ENCODE measurements at regions not wholly inside any gene's neighbourhood (a gene's known extent, or its start where the extent isn't known, plus 50 kb on each side); places are given as distances from the start of the nearest gene placed in this dataset.
"Not testable (repeated sequence)": the region's sequence is repeated elsewhere in the genome, so short reads cannot be mapped to it uniquely, and the experiment has no call there.

DNA sequence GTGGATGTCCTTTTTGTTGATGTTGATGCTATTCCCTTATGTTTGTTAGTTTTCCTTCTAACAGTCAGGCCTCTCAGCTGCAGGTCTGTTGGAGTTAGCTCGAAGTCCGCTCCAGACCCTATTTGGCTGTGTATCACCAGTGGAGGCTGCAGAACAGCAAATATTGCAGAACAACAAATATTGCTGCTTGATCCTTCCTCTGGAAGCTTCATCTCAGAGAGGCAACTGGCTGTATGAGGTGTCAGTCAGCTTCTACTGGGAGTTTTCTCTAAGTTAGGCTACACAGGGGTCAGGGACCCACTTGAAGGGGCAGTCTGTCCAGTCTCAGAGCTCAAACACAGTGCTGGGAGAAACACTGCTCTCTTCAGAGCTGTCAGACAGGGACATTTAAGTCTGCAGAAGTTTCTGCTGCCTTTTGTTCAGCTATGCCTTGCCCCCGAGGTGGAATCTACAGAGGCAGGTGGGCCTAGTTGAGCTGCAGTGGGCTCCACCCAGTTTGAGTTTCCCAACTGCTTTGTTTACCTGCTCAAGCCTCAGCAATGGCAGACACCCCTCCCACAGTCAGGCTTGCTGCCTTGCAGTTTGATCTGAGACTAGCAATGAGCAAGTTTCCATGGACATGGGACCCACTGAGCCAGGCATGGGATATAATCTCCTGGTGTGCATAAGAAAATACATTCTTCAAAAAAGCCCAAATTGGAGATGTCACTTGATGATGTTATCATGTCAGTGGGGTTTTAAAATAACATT lies 99.5 kb downstream of the KDM5D start:
- no peak for DNase-seq

DNA sequence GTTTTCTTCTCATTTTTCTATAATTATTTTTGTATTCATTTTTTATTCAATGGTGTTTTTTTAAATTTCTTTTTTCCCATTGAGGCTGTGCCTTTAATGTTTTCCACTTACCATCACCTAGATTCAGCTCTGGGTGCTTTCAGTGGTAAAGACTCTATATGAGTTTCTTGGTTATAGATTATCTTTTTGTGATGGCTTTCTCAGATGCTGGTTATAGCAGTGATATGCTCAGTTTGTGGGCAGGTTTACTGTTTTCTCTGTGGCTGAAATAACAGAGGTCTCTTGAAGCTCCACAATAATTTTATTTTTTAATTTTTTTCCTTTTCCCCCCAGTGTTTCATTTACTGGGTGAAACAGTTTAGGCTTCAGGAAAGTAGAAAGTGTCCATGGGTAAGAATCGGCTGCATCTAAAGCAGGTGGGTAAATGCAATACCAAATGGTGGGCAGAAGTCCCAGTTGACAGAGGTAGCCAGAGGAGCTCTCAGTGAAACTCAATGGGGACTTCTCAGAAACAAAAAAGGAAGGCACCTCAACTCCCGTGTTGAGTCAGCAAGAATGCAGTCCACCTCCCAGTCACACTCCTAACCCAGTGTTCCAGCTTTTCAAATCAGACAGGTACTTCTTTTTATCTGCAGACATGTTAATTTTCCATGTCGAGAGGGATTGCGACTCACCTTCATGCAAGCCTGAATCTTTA lies 106.7 kb downstream of the KDM5D start:
- DNase-seq, result no peak

DNA sequence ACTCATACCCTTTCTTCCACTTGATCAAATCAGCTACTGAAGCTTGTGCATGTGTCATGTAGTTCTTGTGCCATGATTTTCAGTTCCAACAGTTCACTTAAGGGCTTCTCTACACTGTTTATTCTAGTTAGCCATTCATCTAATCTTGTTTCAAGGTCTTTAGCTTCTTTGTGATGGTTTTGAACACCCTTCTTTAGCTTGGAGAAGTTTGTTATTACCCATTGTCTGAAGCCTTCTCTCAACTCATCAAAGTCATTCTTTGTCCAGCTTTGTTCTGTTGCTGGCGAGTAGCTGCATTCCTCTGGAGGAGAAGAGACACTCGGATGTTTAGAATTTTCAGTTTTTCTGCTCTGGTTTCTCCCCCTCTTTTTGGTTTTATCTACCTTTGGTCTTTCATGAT lies 115.6 kb downstream of the KDM5D start:
- DNase-seq, result no peak

DNA sequence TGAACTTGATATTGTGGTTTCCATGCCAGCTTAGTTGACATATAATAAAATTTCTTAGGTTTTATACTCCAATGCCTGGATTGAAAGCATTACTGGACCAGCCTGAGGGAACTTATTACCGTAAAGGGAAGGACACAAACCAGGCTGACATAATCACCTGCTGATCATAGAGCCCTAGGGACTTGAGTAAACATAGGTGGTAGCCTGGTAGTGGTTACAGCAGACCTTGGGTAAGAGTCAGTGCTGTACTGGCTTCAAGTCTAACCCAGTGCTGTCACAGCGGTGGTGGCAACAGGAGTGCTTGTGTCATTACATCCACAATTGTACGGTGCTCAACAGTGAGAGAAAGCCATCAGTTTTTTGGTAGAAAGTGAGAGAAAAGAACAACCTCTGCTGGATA lies 122.1 kb downstream of the KDM5D start:
- no peak for DNase-seq

DNA sequence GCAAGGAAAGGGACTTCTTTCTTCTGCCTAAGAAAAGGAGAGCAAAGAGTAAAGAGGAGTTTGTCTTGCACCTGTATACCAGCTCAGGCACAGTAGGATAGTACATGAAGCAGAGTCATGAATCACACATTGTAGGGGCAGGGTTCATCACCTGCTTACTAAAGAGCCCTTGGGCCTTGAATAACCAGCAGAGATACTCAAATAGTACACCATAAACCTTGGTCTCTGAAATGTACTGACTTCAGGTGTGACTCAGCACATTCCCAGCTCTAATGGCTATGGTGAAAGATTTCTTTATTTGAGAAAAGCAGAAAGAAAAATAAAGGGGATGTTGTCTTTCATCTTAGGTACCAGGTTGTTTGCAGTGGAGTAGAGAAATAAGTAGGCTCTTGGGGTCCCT lies 122.8 kb downstream of the KDM5D start:
- DNase-seq, result no peak

DNA sequence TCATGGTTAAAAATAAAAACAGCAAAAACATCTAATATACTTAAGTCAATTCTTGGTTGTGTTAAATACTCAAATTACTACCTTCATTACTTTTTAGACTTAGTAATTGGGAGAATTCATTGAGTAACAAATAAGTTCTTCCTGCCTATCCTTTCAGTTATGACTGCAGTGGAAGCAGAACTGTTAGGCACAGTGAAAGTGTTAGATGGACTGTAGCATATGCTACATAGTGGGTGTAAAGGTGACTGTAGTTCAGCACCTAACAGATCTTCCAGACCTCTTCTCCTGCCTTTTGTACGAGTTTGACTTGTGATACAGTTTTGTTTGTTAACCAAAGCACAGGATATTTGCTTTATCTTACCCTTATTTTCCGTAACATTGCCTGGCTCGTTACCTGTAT lies 143.4 kb downstream of the KDM5D start:
- DNase-seq, result no peak

DNA sequence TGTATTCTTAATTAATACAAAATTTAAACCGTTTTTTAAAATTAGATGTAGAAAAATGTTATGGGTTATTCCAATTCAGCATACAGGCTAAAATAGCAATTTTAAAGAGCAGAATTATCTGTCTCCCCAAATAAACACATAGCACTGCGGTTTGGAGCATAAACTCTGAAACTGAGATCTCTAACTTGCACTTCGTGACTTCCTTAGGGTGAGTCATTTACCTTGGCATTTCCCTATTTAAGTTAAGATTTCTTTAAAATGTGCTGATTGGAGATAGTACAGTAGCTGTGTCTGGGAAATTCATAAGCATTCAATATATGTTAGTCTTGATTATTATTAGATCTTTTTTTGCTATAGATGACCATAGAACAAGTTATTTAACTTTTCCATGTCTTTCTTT lies 143.8 kb downstream of the KDM5D start:
- peak; percentile 57 for DNase-seq

DNA sequence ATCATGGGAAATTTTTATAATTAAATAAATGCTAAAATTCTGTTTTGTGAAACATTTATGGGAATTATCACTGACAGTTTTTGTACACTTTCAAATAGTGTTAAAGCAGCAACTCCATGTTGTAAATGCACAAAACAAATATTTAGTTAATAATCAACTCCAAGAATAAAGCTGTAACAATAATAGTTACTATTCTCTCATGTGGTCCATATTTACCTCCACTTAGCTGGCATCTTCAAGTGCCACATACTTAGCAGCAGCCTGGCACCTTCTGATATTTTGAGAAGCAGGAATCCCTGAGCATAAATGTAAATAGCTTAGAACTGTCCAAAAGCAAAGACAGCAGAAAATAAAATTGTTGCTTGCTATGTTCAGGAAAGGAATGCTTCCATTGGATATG lies 154.3 kb downstream of the KDM5D start:
- no peak for DNase-seq

DNA sequence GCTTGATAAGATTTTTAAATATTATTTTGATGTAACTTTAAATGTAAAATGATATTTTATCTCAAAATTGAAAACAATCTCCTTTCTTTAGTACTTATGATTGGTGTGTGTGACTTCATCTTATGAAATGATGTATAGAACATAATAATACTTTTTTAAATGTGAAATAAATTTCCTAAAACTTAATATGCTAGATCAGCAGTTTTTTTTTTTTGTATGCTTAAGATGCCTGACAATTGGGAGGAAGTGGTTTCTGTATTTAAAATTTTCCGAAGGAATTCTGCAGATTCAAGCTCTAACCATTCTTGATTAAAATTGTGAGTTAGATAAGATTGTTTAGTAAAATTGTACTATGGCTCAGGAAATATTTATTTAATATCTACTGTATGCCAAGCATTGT lies 154.9 kb downstream of the KDM5D start:
- no peak for DNase-seq

DNA sequence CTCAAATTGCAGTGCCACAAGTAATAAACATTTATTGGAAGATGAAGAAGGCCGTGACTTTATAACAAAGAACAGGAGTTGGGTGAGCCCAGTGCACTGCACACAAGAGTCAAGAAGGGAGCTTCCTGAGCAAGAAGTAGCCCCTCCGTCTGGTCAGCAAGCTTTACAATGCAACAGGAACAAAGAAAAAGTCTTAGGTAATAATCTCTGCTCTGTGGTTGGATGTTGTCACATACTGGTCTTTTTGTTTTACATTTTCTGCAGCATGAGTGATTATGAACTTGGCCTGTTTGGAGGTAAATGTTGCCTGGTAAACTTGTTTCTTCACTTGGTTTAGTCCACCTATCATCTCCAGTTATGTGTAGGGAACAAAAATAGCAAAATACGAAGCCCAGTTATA lies 157.2 kb downstream of the KDM5D start:
- no peak for DNase-seq

DNA sequence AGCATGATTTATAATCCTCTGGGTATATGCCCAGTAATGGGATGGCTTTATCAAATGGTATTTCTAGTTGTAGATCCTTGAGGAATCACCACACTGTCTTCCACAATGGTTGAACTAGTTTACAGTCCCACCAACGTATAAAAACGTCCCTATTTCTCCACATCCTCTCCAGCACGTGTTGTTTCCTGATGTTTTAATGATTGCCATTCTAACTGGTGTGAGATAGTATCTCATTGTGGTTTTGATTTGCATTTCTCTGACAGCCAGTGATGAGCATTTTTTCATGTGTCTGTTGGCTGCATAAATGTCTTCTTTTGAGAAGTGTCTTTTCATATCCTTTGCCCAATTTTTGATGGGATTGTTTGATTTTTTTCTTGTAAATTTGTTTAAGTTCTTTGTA lies 163.5 kb downstream of the KDM5D start:
- DNase-seq, result not testable (repeated sequence)

DNA sequence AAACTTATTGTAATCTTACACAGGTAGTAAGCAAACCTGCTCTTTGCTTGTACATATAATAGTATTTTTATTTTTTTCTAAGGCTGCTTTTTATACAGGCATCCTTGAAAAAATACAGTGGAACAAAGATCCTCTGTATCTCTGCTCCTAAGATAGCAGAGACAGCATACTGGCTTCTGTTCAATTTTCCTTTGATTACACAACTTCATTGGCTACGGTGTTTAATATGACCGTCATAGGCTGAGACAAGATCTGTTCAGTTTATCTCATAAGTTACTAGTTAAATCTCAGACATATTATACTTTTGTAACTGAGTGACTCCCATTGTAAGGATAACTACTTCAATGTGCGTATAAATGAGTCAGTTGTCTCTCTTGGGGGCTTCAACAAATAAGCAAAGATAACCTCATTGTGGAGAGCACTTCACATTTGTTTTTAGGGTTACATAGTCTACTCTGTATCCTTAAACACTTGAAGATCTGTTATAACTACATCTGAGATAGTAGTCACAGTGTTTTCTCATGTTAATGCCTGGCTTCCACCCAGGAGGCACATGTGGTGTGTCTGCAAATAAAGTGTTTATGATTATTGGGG lies 166.1 kb downstream of the KDM5D start:
- DNase-seq, result no peak

DNA sequence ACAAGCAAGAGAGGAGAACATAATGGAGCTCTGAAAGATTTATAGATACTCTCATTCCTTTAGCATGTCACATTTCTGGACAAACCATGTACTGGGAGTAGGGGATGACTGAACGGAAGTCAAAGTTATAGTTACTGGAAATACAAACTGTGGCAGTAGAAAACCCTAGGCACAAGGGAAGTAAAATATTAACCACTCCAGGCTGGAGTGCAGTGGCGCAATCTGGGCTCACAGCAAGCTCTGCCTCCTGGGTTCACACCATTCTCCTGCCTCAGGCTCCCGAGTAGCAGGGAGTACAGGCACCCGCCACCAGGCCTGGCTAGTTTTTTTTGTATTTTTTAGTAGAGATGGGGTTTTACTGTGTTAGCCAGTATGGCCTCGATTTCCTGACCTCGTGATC lies 167.3 kb downstream of the KDM5D start:
- DNase-seq, result no peak

DNA sequence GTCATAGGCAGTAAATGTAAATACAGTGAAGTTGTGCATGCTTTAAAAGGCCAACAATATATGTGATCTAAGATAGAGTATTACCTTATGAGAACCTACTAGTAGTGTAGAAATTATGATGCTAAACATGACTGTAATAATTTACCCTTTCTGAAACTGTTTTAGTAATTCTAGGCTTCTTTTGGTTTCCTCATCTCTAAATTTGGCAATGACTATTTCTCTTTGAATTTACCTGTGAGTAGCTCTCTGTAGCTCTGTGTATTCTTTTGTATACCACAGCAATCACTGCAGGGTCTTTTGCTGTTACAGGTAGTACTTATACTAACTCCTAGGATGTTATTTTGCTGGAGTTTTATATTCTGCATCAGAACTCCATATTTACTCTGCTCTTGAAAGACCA lies 169.6 kb downstream of the KDM5D start:
- DNase-seq, result no peak

DNA sequence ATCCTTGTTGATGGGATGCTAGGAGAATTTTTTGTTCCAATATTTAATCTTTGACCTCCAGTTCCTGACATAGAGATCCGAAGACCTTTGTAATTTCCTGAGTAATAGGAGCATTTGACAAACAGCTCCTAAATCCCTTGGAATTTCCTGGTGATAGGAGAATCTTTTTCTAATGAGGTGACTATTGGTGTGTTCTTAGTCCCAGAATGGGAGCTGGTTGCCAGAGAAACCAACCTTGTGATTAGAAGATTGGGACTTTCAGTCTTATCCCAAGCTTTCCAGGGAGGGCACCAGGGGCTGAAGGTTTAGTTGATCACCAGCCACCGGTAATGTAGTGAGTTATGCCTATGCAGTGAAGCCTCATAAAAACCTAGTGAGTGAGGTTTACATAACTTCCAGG lies 170.9 kb downstream of the KDM5D start:
- peak; percentile 2 for DNase-seq

DNA sequence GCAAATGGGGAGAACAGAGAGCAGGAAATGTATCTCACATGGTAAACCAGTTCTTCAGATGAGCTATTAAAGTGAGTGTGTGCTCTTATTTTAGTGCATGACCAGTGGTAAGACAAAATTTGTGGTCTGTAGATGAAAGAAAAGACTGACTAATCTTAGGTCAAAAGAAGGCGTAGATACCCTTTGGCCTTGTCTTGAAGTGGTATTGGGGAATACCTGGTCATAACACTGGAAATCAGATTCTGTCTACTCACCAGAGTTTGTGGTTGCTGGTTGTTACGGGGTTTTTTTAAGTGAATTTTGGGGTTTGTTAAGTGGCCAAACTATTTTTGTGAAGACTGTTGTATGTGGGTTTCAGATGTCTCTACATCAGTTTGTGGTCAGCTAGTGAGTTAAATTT lies 173.5 kb downstream of the KDM5D start:
- no peak for DNase-seq

DNA sequence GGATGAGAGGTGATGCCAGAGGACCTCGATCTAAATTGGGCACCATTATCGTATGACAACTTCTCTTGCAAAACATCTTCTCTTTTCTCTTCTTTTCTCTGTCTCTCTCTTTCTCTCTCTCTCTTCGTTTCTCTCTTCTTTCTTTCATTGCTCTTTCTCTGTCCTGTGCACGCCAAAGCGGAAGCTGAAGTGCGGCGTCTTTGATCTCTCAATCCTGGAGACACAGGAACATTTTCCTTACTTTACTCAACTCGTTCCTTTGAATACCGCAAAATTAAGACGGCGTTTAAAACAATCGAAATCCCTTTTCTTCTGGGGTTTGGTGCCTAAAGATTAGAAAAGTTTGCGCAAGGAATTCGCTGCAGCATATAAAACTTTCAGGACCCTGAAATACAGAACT lies 176.6 kb downstream of the KDM5D start:
- peak; percentile 37 for DNase-seq

DNA sequence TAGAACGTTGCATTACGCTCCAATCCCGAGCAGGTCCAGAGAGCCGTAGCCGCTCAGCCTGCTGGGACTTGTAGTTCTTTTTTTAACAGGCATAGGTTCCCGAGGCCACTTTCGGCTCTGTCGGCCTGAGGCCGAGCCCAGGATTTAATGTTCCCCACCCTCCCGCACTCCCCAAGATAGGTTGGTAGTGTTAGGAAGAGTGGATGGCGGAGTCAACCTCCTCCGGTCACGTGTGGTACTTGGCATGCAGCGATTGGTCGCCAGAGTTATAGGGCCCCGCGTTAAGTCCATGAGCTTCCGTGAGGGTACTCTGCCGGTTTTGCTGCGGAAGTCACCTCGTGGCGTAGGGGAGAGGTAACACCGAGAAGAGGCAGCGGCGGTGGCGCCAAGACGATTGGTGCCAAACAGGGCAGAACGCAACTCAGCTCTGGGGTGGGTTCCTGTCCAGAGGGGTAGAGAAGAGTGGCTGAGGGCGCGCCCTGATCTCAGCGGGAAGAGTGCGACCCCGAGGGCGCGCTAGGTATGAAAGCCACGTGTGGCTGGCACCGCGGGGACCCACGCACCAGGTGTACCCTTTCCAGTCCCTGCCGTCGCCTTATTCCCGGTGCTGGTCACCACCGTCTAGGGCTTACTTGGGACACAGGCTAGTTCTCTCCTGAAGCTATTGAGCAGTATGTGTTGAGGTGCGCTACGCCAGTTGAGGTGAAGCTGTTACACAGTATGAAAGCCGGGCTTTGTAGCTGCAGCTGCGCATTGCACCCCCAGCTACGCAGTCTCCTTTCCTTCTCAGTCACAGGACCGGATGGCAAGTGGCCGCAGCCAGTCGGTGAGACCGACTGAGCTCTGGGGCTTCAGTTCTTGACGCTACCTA lies 177.2 kb downstream of the KDM5D start:
- DNase-seq, result peak; percentile 90

DNA sequence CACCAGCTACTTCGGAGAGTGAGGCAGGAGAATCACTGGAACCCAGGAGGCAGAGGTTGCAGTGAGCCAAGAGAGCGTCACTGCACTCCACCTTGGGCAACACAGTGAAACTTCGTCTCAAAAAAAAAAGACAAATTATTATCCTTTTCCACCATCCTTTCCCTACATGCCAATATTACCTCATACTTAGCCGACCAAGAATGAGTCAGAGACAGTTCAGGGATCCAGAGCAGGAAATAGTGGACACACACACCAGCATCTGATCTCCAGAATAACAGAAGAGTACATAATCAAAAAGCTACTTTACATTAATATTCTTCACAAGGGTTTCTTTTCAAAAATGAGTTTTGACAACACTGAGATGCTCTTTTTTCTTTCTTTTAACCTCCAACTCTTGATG lies 185.4 kb downstream of the KDM5D start:
- peak; percentile 59 for DNase-seq

DNA sequence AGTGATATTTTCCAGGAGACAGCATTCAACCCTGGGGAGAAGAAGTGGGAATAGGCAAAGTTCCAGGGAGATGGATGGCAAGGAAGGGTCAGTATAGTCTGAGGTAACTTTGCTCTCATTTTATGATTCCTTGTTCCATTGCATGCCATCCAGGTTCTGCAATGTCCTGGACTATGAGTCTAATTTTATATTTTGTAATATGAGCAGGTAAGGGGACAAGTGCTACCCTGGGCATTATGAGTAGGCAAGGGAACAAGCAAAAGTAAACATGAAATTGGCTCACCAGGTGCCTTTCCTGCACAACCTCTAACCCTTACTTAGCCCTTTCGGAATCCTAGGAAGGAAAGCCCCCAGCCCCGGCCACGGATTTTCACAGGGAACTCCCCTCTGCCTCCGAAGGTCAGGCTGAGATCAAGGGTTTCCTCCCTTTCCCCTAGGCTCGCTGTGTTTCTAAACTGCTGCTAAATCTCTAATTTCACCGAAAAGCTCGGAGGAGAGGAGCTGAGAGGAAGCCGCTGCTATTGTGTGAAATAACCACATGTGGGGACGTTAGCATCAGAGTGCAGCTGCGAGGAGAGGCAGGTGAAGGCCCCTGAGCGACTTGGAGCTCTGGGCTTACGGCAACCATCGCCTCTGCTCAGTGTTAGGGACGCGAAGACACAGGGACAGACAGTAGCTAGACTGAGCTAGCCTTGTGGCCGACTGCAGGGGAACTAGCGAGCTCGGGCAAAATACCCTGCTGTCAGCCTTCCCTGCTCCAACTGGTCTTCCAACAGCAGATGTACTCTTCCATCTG lies 194.7 kb downstream of the KDM5D start:
- DNase-seq, result no peak

DNA sequence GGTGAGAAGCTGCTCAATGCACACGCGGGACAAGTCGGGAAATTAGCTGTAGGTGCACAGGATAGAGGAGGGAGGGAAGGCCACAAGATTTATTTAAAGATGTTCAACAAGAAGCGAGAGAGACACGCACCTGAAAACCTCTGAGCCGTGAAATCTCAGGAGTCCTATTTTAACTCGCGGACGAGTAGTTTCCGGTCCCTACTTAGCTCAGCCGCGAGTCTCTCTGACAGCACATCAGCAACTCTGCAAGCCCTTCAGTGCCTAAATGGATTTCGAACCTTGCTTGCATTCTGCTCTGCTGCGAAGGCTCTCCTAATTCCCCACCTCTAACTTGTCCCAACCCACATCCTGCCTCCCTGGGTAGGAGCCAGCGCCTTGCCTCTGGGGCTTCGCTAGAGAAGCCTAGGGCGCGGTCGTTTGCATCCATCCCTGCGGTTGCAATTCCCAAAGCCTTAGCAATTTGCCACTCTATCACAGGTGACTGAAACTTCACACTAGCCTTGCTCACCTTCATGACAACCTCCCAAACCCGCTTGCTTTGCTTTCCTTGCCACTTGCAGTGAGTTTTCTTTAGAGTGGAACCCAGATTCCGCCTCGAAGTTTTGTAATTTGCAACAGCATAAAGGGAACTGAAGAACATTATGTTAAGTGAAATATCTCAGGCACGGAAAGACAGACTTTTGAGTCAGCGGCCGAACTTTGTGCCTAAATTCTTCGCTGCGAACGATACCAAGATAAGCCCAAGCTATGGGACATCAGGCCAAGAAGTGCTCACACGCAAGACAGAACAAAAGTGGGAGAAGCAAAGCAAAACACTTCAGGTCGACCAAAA lies 202.8 kb downstream of the KDM5D start:
- no peak for DNase-seq

DNA sequence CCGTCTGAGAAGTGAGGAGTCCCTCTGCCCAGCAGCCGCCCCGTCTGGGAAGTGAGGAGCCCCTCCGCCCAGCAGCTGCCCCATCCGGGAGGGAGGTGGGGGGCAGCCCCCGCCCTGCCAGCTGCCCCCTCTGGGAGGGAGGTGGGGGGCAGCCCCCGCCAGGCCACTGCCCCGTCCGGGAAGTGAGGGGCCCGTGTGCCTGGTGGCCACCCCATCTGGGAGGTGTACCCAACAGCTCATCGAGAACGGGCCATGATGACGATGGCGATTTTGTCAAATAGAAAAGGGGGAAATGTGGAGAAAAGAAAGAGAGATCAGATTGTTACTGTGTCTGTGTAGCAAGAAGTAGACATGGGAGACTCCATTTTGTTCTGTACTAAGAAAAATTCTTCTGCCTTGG lies 208.8 kb downstream of the KDM5D start:
- not testable (repeated sequence) for DNase-seq

Measured in HCEC 1CT (cell line).